ENCODE measurements at regions not wholly inside any gene's neighbourhood (a gene's known extent, or its start where the extent isn't known, plus 50 kb on each side); places are given as distances from the start of the nearest gene placed in this dataset.

GRCh38 chr4:179615704-179616103 lies 2173.5 kb upstream of the AGA start:
- TF ChIP-seq CTCF (IDR thresholded peaks at IDR 0.05) (no peak), POLR2A (IDR thresholded peaks at IDR 0.05) (no peak)
